Renal cortex interstitium (tissue), 11 donors: ENCODE measurements at regions not wholly inside any gene's neighbourhood (a gene's known extent, or its start where the extent isn't known, plus 50 kb on each side); places are given as distances from the start of the nearest gene placed in this dataset.

ENCODE experiments used
- DNase-seq, 11 donors: peaks; one replicate each; pipeline ENCODE4 v3.0.0-alpha.2; 2013; ENCODE audit warnings: low read depth in 9 of 11, low spot score in 4 of 11; ENCODE audit errors: extremely low read depth in 1 of 11

GRCh38 chr6:113122060-113122459 is 735.1 kb upstream of the MARCKS start:
- no peak for DNase-seq

- DNase-seq, result no peak
Measured at GRCh38 chr6:113125626-113126025, 731.5 kb upstream of the MARCKS start.

- no peak for DNase-seq
Measured at GRCh38 chr6:113127786-113128419, 729.2 kb upstream of the MARCKS start.

- no peak for DNase-seq
Measured at GRCh38 chr6:113128661-113129060, 728.5 kb upstream of the MARCKS start.

GRCh38 chr6:113129991-113130390 is 727.2 kb upstream of the MARCKS start:
- no peak for DNase-seq

GRCh38 chr6:113137426-113137825 is 719.7 kb upstream of the MARCKS start:
- peak in 5 of 11 donors; percentile 35 to 48 (median 39) for DNase-seq

- DNase-seq, result no peak
Measured at GRCh38 chr6:113140721-113141120, 716.4 kb upstream of the MARCKS start.

GRCh38 chr6:113141901-113142300 is 715.2 kb upstream of the MARCKS start:
- no peak for DNase-seq

GRCh38 chr6:113142671-113143174 is 714.4 kb upstream of the MARCKS start:
- DNase-seq, result no peak

GRCh38 chr6:113143206-113143605 is 713.9 kb upstream of the MARCKS start:
- DNase-seq, result no peak

GRCh38 chr6:113144117-113144516 is 713.0 kb upstream of the MARCKS start:
- no peak for DNase-seq

- no peak for DNase-seq
Measured at GRCh38 chr6:113146878-113147277, 710.3 kb upstream of the MARCKS start.

- DNase-seq, result no peak
Measured at GRCh38 chr6:113147544-113147943, 709.6 kb upstream of the MARCKS start.

- no peak for DNase-seq
Measured at GRCh38 chr6:113148566-113148965, 708.6 kb upstream of the MARCKS start.

- no peak for DNase-seq
Measured at GRCh38 chr6:113149511-113149910, 707.6 kb upstream of the MARCKS start.

- no peak for DNase-seq
Measured at GRCh38 chr6:113160306-113161017, 696.7 kb upstream of the MARCKS start.

- no peak for DNase-seq
Measured at GRCh38 chr6:113161018-113161315, 696.2 kb upstream of the MARCKS start.

- no peak for DNase-seq
Measured at GRCh38 chr6:113162739-113163138, 694.4 kb upstream of the MARCKS start.

GRCh38 chr6:113168057-113168456 is 689.1 kb upstream of the MARCKS start:
- no peak for DNase-seq

GRCh38 chr6:113169484-113169883 is 687.7 kb upstream of the MARCKS start:
- DNase-seq, result no peak

- no peak for DNase-seq
Measured at GRCh38 chr6:113170454-113170853, 686.7 kb upstream of the MARCKS start.
